AG09309 (cell line): ENCODE measurements at regions not wholly inside any gene's neighbourhood (a gene's known extent, or its start where the extent isn't known, plus 50 kb on each side); places are given as distances from the start of the nearest gene placed in this dataset.

Experiments used
- DNase-seq: peaks from one replicate; pipeline ENCODE4 v3.0.0-alpha.2; 2010; ENCODE audit warnings: low read depth
- H3K4me3 ChIP-seq: 2 replicates; pipeline ENCODE4 v1.5.1; 2011; ENCODE audit warnings: mild to moderate bottlenecking, low read depth, low read length, moderate library complexity; ENCODE audit not compliant: control insufficient read depth
- CTCF ChIP-seq: IDR thresholded peaks from 2 replicates; pipeline ENCODE4 v1.5.1; 2011; ENCODE audit warnings: mild to moderate bottlenecking, low read depth, low read length, inconsistent platforms; ENCODE audit not compliant: insufficient read depth, control insufficient read depth; ENCODE audit errors: missing control alignments

- H3K4me3 ChIP-seq, result no peak overlapping the region
- TF ChIP-seq CTCF, result no peak
- no peak for DNase-seq
Observed at GRCh38 chr10:9868499-9868898, 1149.2 kb upstream of the CELF2 start.

GRCh38 chr10:9869205-9869604, 1148.5 kb upstream of the CELF2 start:
- no peak for DNase-seq
- no peak overlapping the region for H3K4me3 ChIP-seq
- TF ChIP-seq CTCF, result no peak

DNA sequence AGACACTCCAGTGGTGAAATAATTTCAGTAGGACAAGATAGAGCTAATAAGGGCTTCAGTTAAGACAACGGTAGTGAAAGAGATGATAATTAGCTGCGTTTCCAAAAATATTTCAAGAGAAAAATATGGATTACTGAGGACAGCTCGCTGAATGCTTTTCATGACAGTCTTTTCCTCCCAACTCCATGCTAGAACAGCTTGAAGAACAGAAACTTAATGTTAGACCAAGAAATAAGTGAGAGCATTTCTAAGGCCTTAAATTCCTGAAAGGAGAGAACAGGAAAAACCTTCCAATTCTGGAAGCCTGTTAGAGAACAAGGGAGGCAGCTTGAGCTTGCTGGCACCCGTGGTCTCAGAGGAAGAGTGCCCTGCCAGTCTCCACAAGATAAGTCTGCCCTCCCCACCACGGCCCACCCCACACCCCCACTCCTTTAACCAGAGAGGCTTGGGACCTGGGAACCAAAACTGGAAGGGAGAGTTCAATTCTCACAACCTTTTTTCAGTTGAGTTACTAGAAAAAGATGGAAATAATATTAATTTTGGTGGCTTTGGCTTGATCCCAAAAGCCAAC, 1148.0 kb upstream of the CELF2 start:
- TF ChIP-seq CTCF, result no peak
- H3K4me3 ChIP-seq, result no peak overlapping the region
- no peak for DNase-seq

DNA sequence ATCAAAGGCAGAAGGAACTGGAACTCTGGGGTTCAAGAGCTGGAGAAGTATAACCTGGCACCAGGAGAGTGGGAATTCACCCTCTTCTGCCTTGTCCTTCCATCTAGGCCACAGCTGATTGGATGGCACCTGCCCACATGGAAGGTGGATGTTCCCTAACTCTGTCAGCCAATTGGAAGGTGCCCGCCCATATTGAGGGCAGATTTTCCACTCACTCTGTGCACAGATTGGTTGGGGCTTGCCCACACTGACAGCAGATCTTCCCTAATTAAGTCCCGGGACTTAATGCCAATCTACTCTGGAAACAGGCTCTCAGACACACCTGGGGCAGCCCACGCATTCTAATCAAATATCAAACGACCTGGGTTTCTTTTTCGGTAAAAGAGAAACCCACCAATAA, 1142.3 kb upstream of the CELF2 start:
- TF ChIP-seq CTCF, result no peak
- DNase-seq, result no peak

DNA sequence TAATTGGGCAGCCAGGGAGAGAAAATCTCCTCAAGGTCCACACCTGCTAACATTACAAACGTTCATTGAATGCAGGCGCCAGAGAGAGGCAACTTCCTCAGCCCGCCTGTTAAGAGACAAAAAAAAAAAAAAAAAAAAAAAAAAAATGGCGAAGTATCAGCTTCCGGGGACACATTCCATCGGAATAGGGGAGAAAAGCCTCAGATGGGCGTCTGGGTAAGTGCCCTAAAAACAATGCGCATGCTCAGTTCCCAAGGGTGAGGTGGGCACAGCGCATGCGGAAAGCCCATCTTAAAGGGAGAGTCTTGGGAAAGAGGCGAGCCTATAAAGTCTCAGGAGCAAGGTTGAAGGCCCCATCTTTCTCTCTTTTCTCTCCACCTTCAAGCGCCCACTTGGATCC, 1139.7 kb upstream of the CELF2 start:
- TF ChIP-seq CTCF, result no peak
- no peak overlapping the region for H3K4me3 ChIP-seq
- DNase-seq, result no peak

More for the DNA sequence above, 1142.3 kb upstream of the CELF2 start:
- H3K4me3 ChIP-seq, result no peak overlapping the region

DNA sequence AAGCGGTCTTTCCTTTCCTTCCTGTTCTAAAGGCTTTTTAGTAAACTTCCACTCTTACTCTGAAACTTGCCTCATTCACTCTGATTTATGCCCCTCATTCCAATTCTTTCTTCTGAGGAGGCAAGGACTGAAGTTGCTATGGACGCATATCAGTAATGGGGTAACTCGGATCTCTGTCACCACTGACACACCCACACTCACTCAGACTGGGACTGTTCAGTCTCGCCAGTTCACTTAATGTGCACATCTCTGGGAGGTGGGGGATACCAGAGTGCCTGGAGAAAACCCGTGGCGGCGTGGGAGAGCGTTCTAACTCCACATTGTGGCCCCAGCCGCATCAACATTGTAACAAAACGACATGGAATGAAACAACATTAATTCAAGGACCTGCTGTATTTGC, 1139.3 kb upstream of the CELF2 start:
- no peak for DNase-seq
- no peak overlapping the region for H3K4me3 ChIP-seq
- no peak for TF ChIP-seq CTCF

GRCh38 chr10:9885761-9886160, 1131.9 kb upstream of the CELF2 start:
- DNase-seq, result no peak
- H3K4me3 ChIP-seq, result no peak overlapping the region
- TF ChIP-seq CTCF, result no peak
